ENCODE measurements at regions not wholly inside any gene's neighbourhood (a gene's known extent, or its start where the extent isn't known, plus 50 kb on each side); places are given as distances from the start of the nearest gene placed in this dataset.
"Not testable (repeated sequence)": the region's sequence is repeated elsewhere in the genome, so short reads cannot be mapped to it uniquely, and the experiment has no call there.

DNA sequence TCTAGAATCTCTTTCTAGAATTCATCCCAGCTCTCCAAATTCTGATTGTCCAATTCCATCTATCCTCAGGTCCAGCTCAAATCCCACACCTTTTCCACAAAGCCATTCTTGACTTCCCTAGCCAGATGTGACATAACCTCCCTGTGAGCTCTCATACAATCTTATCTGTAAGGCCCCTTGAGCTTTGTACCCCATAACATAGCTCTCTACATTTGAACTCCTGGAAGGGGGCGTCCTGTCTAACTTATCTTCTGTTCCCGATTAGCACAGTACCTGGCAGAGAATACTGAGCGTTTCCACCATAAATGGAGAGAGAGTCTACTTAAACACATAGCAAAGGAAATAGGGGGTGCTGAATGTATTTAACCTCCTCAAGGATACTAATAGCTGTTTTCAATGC lies 251.6 kb upstream of the RGMB start:
- no peak for DNase-seq

GRCh38 chr5:98524773-98525172 lies 248.7 kb upstream of the RGMB start:
- DNase-seq: no peak

DNA sequence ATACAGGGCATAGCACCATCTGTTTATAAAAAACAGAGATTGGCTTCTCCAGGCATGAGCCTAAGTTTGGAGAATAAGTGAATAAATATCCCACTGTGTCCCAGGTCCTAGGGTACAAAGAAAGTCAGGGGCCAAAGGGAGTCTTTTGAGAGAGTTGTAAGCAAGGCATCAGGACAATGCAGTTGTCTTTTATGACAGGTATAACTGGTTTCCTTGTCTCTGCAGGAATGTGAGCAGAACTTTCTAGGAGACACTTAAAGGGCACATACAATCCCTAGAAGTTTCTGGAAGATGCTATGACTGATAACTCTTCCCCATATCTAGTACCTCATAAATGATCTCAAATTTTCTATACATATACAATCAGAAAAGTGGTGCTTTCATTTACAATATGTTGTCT lies 245.6 kb upstream of the RGMB start:
- DNase-seq: no peak

DNA sequence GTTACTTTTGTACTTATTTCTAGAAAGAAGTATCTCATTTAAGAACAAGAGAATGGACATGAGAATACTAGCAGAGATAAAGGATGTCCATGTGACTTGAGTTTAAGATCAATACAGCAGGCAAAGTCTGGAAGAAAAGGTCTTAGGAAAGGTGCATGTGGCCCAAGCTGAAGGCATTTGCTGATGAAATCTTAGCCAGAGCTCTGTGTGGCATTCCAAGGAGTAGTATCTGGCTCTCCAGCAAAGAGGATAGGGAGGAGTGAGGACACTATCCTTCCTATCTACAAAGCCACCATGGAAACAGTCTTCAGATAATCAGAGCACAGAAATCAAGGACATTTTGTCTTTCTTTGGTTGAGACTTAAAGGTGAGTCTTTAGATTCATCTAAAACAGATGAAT lies 244.1 kb upstream of the RGMB start:
- DNase-seq: no peak

DNA sequence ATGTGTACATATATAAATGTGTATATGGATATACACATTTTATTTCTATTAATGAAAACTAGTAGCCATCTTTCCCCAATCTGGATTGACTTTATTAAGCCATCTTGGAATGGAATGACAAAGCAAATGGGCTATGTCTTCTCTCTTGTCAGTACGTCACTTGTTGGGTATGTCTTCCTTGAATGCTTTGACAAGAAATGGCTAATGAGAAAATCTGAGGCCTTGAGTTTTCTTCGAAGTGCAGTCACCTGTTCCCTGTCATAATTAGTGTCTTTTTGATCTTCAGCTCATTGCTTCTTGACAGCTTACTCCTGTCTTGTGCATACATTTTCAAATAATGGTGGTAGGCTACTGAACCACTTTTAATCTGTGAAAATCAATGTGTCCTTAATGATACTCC lies 243.2 kb upstream of the RGMB start:
- DNase-seq: no peak

DNA sequence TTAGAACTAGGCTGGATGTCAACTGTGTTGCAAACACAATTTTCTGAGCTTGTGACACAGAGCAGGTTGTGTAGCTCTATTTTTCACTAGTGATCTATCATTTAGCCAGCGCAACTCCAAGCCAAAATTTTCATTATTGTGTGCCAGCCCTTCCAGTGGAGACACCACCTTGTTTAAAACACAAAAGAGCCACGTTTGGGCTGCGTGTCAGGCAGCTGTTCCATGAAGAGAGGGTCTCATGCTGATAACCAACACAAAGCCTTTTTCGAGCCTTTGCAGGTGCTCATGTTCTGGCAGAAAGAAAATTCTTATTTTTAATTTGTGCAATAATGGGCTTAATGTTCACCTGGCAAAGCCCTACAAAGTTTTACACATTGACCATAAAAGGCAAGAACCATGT lies 237.6 kb upstream of the RGMB start:
- DNase-seq: no peak

DNA sequence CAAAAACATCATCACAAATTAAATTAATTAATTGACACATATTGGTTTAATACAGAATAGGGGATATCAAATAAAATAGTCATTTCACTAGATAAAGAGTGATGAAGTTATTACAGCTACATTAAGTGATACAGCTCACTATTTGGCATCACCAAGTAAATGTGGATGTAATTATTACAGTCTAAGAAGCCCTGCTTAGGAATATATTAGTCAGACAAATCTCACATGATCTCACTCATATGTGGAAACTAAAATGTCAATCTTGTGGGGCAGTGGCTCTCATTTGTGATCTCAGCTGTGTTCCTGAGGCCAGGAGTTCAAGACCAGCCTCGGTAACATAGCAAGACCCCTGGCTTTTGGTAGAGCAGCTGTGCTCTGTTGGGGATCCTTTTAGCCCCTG lies 233.4 kb upstream of the RGMB start:
- no peak for DNase-seq

- no peak for DNase-seq
Measured at GRCh38 chr5:98541641-98542040, 231.8 kb upstream of the RGMB start.

- DNase-seq: no peak
Measured at GRCh38 chr5:98543490-98543889, 230.0 kb upstream of the RGMB start.

DNA sequence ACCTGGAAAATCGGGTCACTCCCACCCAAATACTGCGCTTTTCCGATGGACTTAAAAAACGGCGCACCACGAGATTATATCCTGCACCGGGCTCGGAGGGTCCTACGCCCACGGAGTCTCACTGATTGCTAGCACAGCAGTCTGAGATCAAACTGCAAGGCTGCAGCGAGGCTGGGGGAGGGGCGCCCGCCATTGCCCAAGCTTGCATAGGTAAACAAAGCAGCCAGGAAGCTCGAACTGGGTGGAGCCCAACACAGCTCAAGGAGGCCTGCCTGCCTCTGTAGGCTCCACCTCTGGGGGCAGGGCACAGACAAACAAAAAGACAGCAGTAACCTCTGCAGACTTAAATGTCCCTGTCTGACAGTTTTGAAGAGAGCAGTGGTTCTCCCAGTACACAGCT lies 226.5 kb upstream of the RGMB start:
- not testable (repeated sequence) for DNase-seq

DNA sequence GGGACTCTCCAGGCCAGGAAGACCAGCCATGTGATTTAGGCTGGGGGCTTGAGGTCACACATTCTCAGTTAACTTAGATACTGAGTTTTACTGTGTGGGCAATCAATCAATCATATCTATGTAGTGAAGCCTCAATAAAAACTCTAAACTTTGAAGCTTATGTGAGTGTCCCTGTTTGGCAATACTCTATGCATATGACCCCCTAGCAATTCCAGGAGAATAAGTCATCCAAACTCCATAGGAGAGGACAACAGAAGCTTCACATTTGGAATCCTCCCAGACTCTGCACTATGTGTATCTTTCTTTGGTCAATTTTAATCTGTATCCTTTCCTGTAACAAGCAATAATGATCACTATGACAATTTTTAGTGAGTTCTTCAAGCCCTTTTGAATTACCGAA lies 216.8 kb upstream of the RGMB start:
- DNase-seq: no peak

DNA sequence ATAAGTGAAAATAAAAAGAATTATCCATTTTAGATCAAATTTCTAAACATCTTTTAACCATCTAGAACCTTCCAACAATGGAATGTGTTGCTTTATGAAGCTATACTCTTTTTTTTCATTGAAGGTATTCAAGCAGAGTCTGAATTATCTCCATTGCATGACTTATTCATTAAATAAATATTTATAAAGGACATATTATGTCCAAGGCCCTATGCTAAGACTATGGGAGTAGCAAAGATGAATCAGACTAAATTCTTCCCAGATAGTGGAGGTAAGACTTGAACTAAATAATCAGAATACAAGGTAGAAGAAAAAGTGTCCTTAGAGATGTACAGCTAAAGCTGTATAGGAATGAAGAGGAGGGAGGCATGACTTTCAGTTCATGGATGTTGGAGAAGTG lies 215.5 kb upstream of the RGMB start:
- DNase-seq: no peak

DNA sequence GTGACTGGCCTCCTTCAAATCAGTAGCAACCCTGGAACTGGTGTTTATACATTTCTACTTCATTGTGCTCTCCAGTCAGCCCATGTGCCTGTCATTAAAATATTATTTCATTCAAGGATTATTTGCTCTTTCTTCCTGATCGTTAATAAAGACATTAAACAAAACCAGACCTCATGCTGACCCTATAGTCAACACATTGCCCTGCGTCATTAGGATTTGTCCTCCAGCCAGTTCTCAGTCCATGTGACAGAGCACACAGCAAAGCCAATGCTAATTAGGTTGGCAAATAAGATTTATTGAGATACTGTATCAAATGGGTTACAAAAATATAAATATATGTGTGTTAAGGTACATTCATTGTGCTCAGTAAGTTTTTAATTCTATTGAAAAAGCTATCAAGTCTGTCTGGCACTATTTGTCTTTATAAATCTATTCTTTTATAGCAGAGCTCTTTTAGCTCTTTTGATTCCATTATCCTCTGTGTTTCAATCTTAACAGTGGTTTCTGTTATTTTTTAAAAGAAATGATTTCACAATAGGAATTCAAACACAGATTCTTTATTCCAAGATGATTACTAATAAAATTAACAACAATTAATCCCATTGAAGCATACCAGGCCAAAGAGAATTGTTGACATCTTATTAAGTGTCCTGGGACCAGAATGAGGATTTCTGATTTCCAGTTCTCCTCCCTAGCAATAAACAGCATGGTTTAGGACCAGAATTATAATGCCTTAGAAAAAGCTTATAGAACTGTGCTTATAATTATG lies 209.4 kb upstream of the RGMB start:
- no peak for DNase-seq

- no peak for DNase-seq
Measured at GRCh38 chr5:98564836-98565235, 208.6 kb upstream of the RGMB start.

DNA sequence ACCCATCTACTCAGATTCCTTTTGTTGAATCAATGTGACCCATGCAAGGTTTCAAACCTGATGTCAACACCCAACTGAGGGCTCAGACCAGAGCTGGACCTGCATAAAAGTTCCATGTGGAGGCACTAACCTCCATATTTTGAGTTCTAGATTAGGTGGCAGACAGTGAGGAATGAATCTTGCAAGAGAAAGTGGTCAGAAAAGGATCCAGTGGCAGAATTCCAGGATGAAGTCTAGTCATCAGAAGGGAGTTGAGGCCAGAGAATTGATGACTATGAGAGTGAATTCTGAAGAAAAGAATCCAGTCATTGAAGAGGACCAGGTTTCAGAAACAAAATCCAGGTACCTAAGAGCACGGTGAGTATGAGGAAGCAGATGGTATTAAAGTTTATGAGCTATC lies 205.1 kb upstream of the RGMB start:
- no peak for DNase-seq

- DNase-seq: no peak
Measured at GRCh38 chr5:98569288-98569687, 204.2 kb upstream of the RGMB start.

DNA sequence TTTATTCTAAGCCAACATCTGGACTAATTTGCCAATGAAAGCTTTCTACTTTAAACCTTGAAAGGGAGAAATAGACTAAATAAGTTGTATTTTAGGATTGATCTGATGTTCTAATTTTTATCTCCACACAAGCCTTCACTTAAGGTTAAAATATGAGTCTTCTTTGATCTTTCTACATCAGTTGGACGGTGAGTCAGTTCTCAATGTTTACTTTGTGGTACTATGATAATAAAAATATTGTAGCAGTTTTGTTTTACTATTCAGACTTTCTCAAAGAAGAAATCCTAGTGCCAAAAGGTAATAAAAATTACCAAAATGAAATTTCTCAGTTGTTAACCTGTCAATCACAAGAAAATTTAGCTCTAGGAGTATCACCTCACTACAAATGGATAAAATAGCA lies 203.5 kb upstream of the RGMB start:
- no peak for DNase-seq

DNA sequence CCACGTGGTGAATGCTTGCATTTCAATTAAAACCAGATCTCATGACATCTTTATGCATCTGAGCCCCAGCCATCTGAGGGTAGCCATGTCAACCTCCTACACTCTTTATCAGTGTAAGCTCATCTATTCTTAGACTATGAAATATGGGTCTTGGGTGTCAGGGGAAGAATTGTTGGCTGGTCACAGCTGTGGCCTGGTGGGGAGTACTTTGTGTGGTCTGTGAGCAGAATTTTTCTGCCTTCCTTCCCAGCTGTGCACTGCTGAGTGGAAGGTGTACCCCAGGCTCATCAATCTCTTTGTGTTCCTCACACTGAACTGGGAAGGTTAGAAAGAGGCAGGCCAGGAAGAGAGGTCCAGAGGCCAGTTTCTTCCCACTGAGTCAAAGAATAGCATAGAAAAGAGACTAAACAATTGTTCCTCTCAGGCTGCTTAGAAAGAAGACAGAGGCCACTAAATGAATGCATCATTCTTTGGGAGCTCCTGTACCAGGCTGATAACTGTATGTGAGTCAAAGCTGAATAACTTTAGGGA lies 202.7 kb upstream of the RGMB start:
- DNase-seq: no peak

GRCh38 chr5:98573834-98574320 lies 199.6 kb upstream of the RGMB start:
- DNase-seq: no peak

GRCh38 chr5:98576275-98576674 lies 197.2 kb upstream of the RGMB start:
- DNase-seq: no peak

GRCh38 chr5:98578438-98578837 lies 195.0 kb upstream of the RGMB start:
- DNase-seq: no peak

GRCh38 chr5:98581112-98581997 lies 192.1 kb upstream of the RGMB start:
- no peak for DNase-seq

DNA sequence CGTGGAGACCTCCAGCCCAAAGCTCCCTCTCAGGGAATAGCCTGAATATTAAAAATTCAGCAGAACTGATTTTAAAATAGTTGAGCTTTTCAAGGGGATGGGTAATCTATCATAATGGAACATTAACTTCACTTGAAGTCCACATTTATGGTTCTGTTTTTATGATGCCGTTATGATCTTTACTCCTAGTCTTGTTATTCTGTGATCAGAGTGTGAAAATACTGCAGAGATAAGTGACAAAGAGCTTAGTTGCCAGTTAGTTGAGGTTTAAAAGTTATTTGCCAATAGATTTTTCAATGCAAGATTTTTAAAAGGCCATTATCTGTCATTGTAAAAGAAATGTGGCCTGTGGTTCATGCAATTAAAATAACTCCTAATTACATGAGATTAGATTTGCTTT lies 189.9 kb upstream of the RGMB start:
- no peak for DNase-seq

Data from activated CD4-positive, alpha-beta T cell treated with anti-CD3 and anti-CD28 coated beads, Interleukin-2, amount 50 U/mL, for 48 hours (primary cell).